Rectal smooth muscle tissue (tissue), 1 donor: ENCODE measurements at regions not wholly inside any gene's neighbourhood (a gene's known extent, or its start where the extent isn't known, plus 50 kb on each side); places are given as distances from the start of the nearest gene placed in this dataset.

Experiments
- H3K27ac ChIP-seq: one replicate; pipeline ENCODE4 v1.7.0; 2013; ENCODE audit warnings: low read depth, low read length, inconsistent platforms
- H3K27me3 ChIP-seq: one replicate; pipeline ENCODE4 v1.7.0; 2013; ENCODE audit warnings: low read length; ENCODE audit not compliant: control insufficient read depth, insufficient read depth
- H3K36me3 ChIP-seq: one replicate; pipeline ENCODE4 v1.7.0; 2013; ENCODE audit warnings: low read length; ENCODE audit not compliant: control insufficient read depth, insufficient read depth
- H3K4me1 ChIP-seq: one replicate; pipeline ENCODE4 v1.7.0; 2013; ENCODE audit warnings: low read length; ENCODE audit not compliant: control insufficient read depth, insufficient read depth
- H3K4me3 ChIP-seq: one replicate; pipeline ENCODE4 v1.7.0; 2013; ENCODE audit warnings: low read length
- H3K9ac ChIP-seq: one replicate; pipeline ENCODE4 v1.7.0; 2013; ENCODE audit warnings: low read length

GRCh38 chr7:46848311-46848710 lies 733.6 kb downstream of the TNS3 start:
- Histone ChIP-seq H3K4me1 (no peaks in the 10 kb centered on the region), H3K27me3 (no peaks in the 10 kb centered on the region), H3K27ac (no peak overlapping the region), H3K9ac (no peak overlapping the region), H3K4me3 (no peak overlapping the region), H3K36me3 (no peaks in the 10 kb centered on the region)

GRCh38 chr7:46847126-46847525 lies 734.8 kb downstream of the TNS3 start:
- Histone ChIP-seq H3K4me3 (no peak overlapping the region), H3K4me1 (no peaks in the 10 kb centered on the region), H3K36me3 (no peaks in the 10 kb centered on the region), H3K27me3 (no peaks in the 10 kb centered on the region), H3K9ac (no peak overlapping the region), H3K27ac (no peak overlapping the region)

GRCh38 chr7:46844486-46844885 lies 737.4 kb downstream of the TNS3 start:
- Histone ChIP-seq H3K27me3 (no peaks in the 10 kb centered on the region), H3K9ac (no peak overlapping the region), H3K4me1 (no peaks in the 10 kb centered on the region), H3K36me3 (no peaks in the 10 kb centered on the region), H3K4me3 (no peak overlapping the region), H3K27ac (no peak overlapping the region)

GRCh38 chr7:46841248-46841647 lies 740.7 kb downstream of the TNS3 start:
- H3K36me3 ChIP-seq, result no peaks in the 10 kb centered on the region
- no peak overlapping the region for H3K27ac ChIP-seq
- H3K4me3 ChIP-seq, result no peak overlapping the region

GRCh38 chr7:46839651-46840050 lies 742.3 kb downstream of the TNS3 start:
- no peaks in the 10 kb centered on the region for H3K36me3 ChIP-seq
- H3K27ac ChIP-seq, result no peak overlapping the region
- H3K27me3 ChIP-seq, result no peaks in the 10 kb centered on the region
- no peak overlapping the region for H3K4me3 ChIP-seq
- H3K9ac ChIP-seq, result no peak overlapping the region
- H3K4me1 ChIP-seq, result no peaks in the 10 kb centered on the region

More at GRCh38 chr7:46841248-46841647, 740.7 kb downstream of the TNS3 start:
- H3K27me3 ChIP-seq, result no peaks in the 10 kb centered on the region
- H3K4me1 ChIP-seq, result no peaks in the 10 kb centered on the region
- no peak overlapping the region for H3K9ac ChIP-seq

- Histone ChIP-seq H3K4me1 (no peaks in the 10 kb centered on the region), H3K4me3 (no peak overlapping the region), H3K27me3 (no peaks in the 10 kb centered on the region), H3K36me3 (no peaks in the 10 kb centered on the region), H3K27ac (no peak overlapping the region), H3K9ac (no peak overlapping the region)
These were observed 743.4 kb downstream of the TNS3 start for GRCh38 chr7:46838463-46838862.

- H3K27me3 ChIP-seq, result no peaks in the 10 kb centered on the region
- no peak overlapping the region for H3K27ac ChIP-seq
- H3K9ac ChIP-seq, result no peak overlapping the region
- no peak overlapping the region for H3K4me3 ChIP-seq
- H3K36me3 ChIP-seq, result no peaks in the 10 kb centered on the region
- no peaks in the 10 kb centered on the region for H3K4me1 ChIP-seq
These were observed 746.4 kb downstream of the TNS3 start for GRCh38 chr7:46835556-46835955.

- Histone ChIP-seq H3K4me1 (no peaks in the 10 kb centered on the region), H3K27ac (no peak overlapping the region), H3K36me3 (no peaks in the 10 kb centered on the region), H3K9ac (no peak overlapping the region), H3K4me3 (no peak overlapping the region), H3K27me3 (no peaks in the 10 kb centered on the region)
These were observed 747.0 kb downstream of the TNS3 start for GRCh38 chr7:46834921-46835320.

- H3K27me3 ChIP-seq, result no peaks in the 10 kb centered on the region
- H3K36me3 ChIP-seq, result no peaks in the 10 kb centered on the region
These were observed 748.7 kb downstream of the TNS3 start for GRCh38 chr7:46833197-46833596.

GRCh38 chr7:46832136-46832535 lies 749.8 kb downstream of the TNS3 start:
- Histone ChIP-seq H3K36me3 (no peaks in the 10 kb centered on the region), H3K27me3 (no peaks in the 10 kb centered on the region), H3K4me1 (no peaks in the 10 kb centered on the region), H3K4me3 (no peak overlapping the region), H3K9ac (no peak overlapping the region), H3K27ac (no peak overlapping the region)

More at GRCh38 chr7:46833197-46833596, 748.7 kb downstream of the TNS3 start:
- Histone ChIP-seq H3K4me1 (no peaks in the 10 kb centered on the region), H3K27ac (no peak overlapping the region), H3K4me3 (no peak overlapping the region), H3K9ac (no peak overlapping the region)

GRCh38 chr7:46819819-46820218 lies 762.1 kb downstream of the TNS3 start:
- H3K27me3 ChIP-seq, result no peaks in the 10 kb centered on the region
- no peaks in the 10 kb centered on the region for H3K4me1 ChIP-seq
- no peak overlapping the region for H3K27ac ChIP-seq
- H3K9ac ChIP-seq, result no peak overlapping the region
- H3K36me3 ChIP-seq, result no peaks in the 10 kb centered on the region
- no peak overlapping the region for H3K4me3 ChIP-seq

- Histone ChIP-seq H3K27ac (no peak overlapping the region), H3K27me3 (no peaks in the 10 kb centered on the region), H3K4me1 (peaks cover 2% of the 10 kb centered on the region), H3K4me3 (no peak overlapping the region), H3K36me3 (no peaks in the 10 kb centered on the region), H3K9ac (no peak overlapping the region)
These were observed 767.2 kb downstream of the TNS3 start for GRCh38 chr7:46814516-46815250.

GRCh38 chr7:46812101-46812675 lies 769.7 kb downstream of the TNS3 start:
- no peaks in the 10 kb centered on the region for H3K27me3 ChIP-seq
- H3K27ac ChIP-seq, result no peak overlapping the region
- no peak overlapping the region for H3K4me3 ChIP-seq
- peaks cover 2% of the 10 kb centered on the region for H3K4me1 ChIP-seq
- H3K9ac ChIP-seq, result no peak overlapping the region
- no peaks in the 10 kb centered on the region for H3K36me3 ChIP-seq
